MM.1S (cell line): ENCODE measurements at regions not wholly inside any gene's neighbourhood (a gene's known extent, or its start where the extent isn't known, plus 50 kb on each side); places are given as distances from the start of the nearest gene placed in this dataset.

Experiments used
- DNase-seq: peaks from one replicate; pipeline ENCODE4 v3.0.0-alpha.2; 2015
- H2AFZ ChIP-seq: fragments of 300-600 bp; sonication (generic); 2 replicates; pipeline ENCODE4 v1.6.0; 2016; ENCODE audit warnings: antibody characterized with exemption, low read length
- H3F3A ChIP-seq: fragments of 300-600 bp; sonication (generic); 2 replicates; pipeline ENCODE4 v1.6.1; 2016; ENCODE audit warnings: mild to moderate bottlenecking, antibody characterized with exemption, low read length, moderate library complexity, mixed read lengths; ENCODE audit not compliant: insufficient read depth
- H3K27ac ChIP-seq: fragments of 300-600 bp; sonication (generic); 2 replicates; pipeline ENCODE4 v1.5.1; 2016; ENCODE audit warnings: mild to moderate bottlenecking, low read length
- H3K27me3 ChIP-seq: fragments of 300-600 bp; sonication (generic); replicated peaks from 2 replicates; pipeline ENCODE4 v1.6.0; 2016; ENCODE audit warnings: low read length; ENCODE audit not compliant: insufficient read depth
- H3K36me3 ChIP-seq: fragments of 300-600 bp; sonication (generic); replicated peaks from 2 replicates; pipeline ENCODE4 v1.6.1; 2016; ENCODE audit warnings: mild to moderate bottlenecking, low read length, mixed read lengths; ENCODE audit not compliant: insufficient read depth
- H3K4me1 ChIP-seq: fragments of 300-600 bp; sonication (generic); 2 replicates; pipeline ENCODE4 v1.6.1; 2016; ENCODE audit warnings: low read length, mixed read lengths
- H3K4me2 ChIP-seq: fragments of 300-600 bp; sonication (generic); 2 replicates; pipeline ENCODE4 v1.6.0; 2016; ENCODE audit warnings: low read depth, low read length
- H3K4me3 ChIP-seq: fragments of 300-600 bp; sonication (generic); 2 replicates; pipeline ENCODE4 v1.5.1; 2016; ENCODE audit warnings: low read length, mixed read lengths
- H3K79me2 ChIP-seq: fragments of 300-600 bp; sonication (generic); 2 replicates; pipeline ENCODE4 v1.6.1; 2016; ENCODE audit warnings: mixed run types, low read length, mixed read lengths
- H3K9ac ChIP-seq: fragments of 300-600 bp; sonication (generic); 2 replicates; pipeline ENCODE4 v1.6.1; 2016; ENCODE audit warnings: low read length, mixed read lengths
- H3K9me2 ChIP-seq: fragments of 300-600 bp; sonication (generic); replicated peaks from 2 replicates; pipeline ENCODE4 v1.6.1; 2016; ENCODE audit warnings: mild to moderate bottlenecking, low read length, mixed read lengths; ENCODE audit not compliant: insufficient read depth
- H3K9me3 ChIP-seq: fragments of 300-600 bp; sonication (generic); replicated peaks from 2 replicates; pipeline ENCODE4 v1.6.1; 2016; ENCODE audit warnings: mild to moderate bottlenecking, low read length, mixed read lengths; ENCODE audit not compliant: insufficient read depth
- H4K20me1 ChIP-seq: fragments of 300-600 bp; sonication (generic); 2 replicates; pipeline ENCODE4 v1.6.1; 2016; ENCODE audit warnings: mild to moderate bottlenecking, low read length, moderate library complexity, mixed read lengths; ENCODE audit not compliant: insufficient read depth
- EZH2 ChIP-seq: fragments of 300-600 bp; sonication (generic); optimal IDR thresholded peaks from 2 replicates; pipeline ENCODE3; 2017; ENCODE audit warnings: low read depth, mild to moderate bottlenecking, antibody characterized with exemption, low read length, mixed read lengths
- EZH2phosphoT487 ChIP-seq: fragments of 300-600 bp; sonication (generic); IDR thresholded peaks from 2 replicates; pipeline ENCODE4 v1.6.1; 2018; ENCODE audit warnings: antibody characterized with exemption, low read length
- TF ChIP-seq, protein P1 (sequence below): fragments of 300-600 bp; sonication (generic); IDR thresholded peaks from 2 replicates; pipeline ENCODE4 v1.5.1; 2016; ENCODE audit warnings: antibody characterized with exemption, low read length, mixed read lengths

- H3K4me2 ChIP-seq, result no peak overlapping the region
- H3F3A ChIP-seq, result peaks cover 18% of the 10 kb centered on the region
- H3K79me2 ChIP-seq, result no peaks in the 10 kb centered on the region
- H3K27ac ChIP-seq, result no peak overlapping the region
- DNase-seq, result no peak
- no peaks in the 10 kb centered on the region for H3K9me3 ChIP-seq
- H3K9ac ChIP-seq, result no peak overlapping the region
- no peak overlapping the region for H2AFZ ChIP-seq
- TF ChIP-seq EZH2, result no peak
- TF ChIP-seq EZH2phosphoT487, result no peak
- TF ChIP-seq, protein P1, sequence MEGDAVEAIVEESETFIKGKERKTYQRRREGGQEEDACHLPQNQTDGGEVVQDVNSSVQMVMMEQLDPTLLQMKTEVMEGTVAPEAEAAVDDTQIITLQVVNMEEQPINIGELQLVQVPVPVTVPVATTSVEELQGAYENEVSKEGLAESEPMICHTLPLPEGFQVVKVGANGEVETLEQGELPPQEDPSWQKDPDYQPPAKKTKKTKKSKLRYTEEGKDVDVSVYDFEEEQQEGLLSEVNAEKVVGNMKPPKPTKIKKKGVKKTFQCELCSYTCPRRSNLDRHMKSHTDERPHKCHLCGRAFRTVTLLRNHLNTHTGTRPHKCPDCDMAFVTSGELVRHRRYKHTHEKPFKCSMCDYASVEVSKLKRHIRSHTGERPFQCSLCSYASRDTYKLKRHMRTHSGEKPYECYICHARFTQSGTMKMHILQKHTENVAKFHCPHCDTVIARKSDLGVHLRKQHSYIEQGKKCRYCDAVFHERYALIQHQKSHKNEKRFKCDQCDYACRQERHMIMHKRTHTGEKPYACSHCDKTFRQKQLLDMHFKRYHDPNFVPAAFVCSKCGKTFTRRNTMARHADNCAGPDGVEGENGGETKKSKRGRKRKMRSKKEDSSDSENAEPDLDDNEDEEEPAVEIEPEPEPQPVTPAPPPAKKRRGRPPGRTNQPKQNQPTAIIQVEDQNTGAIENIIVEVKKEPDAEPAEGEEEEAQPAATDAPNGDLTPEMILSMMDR, result no peak
- no peaks in the 10 kb centered on the region for H4K20me1 ChIP-seq
- H3K4me1 ChIP-seq, result peaks cover 19% of the 10 kb centered on the region
- no peak overlapping the region for H3K4me3 ChIP-seq
- peaks cover 22% of the 10 kb centered on the region for H3K27me3 ChIP-seq
- no peaks in the 10 kb centered on the region for H3K9me2 ChIP-seq
- H3K36me3 ChIP-seq, result no peaks in the 10 kb centered on the region
These were observed 160.5 kb upstream of the GSE1 start for GRCh38 chr16:85452364-85453193.

- no peaks in the 10 kb centered on the region for H3K9me3 ChIP-seq
- no peaks in the 10 kb centered on the region for H3K79me2 ChIP-seq
- H3K4me3 ChIP-seq, result no peak overlapping the region
- peaks cover 12% of the 10 kb centered on the region for H3F3A ChIP-seq
- H4K20me1 ChIP-seq, result no peaks in the 10 kb centered on the region
- no peak overlapping the region for H2AFZ ChIP-seq
- TF ChIP-seq, protein P1, result no peak
- TF ChIP-seq EZH2phosphoT487 (no peak), EZH2 (no peak)
- H3K27ac ChIP-seq, result no peak overlapping the region
- no peak overlapping the region for H3K9ac ChIP-seq
- H3K9me2 ChIP-seq, result no peaks in the 10 kb centered on the region
- DNase-seq, result no peak
- peaks cover 22% of the 10 kb centered on the region for H3K27me3 ChIP-seq
- H3K36me3 ChIP-seq, result no peaks in the 10 kb centered on the region
- H3K4me2 ChIP-seq, result no peak overlapping the region
- H3K4me1 ChIP-seq, result peaks cover 12% of the 10 kb centered on the region
These were observed 159.9 kb upstream of the GSE1 start for GRCh38 chr16:85453194-85453678.

DNA sequence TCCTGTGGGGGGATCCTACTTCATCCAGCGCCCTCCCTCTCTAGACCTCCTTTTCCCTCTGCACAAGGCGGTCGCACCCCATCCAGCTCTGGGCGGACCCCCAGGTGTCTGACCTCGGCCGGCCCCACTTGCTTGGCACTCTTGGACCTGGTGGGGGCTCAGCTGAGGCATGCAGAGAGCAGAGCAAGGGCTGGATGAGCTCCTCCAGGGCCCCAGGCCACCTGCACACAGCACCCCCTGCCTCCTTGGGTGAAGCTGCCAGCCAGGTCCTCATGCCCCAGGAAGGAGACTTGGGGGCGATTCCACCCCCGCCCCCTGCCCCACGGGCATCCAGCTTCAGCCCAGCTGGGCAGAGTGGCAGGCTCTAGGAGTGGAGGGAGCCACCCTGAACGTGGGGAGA lies 159.4 kb upstream of the GSE1 start:
- Histone ChIP-seq H3K36me3 (no peaks in the 10 kb centered on the region), H3K9me3 (no peaks in the 10 kb centered on the region), H2AFZ (no peak overlapping the region), H3K4me1 (peaks cover 9% of the 10 kb centered on the region), H3K27ac (no peak overlapping the region), H3K4me2 (no peak overlapping the region), H3K9ac (no peak overlapping the region), H3K4me3 (no peak overlapping the region), H3K27me3 (peaks cover 22% of the 10 kb centered on the region), H4K20me1 (no peaks in the 10 kb centered on the region), H3K79me2 (no peaks in the 10 kb centered on the region), H3K9me2 (no peaks in the 10 kb centered on the region), H3F3A (peaks cover 8% of the 10 kb centered on the region)
- TF ChIP-seq EZH2phosphoT487, result no peak
- TF ChIP-seq, protein P1, result no peak
- TF ChIP-seq EZH2, result no peak
- no peak for DNase-seq
